HFFc6 (cell line): ENCODE measurements at regions not wholly inside any gene's neighbourhood (a gene's known extent, or its start where the extent isn't known, plus 50 kb on each side); places are given as distances from the start of the nearest gene placed in this dataset.

Experiments
- DNase-seq: peaks from one replicate; pipeline ENCODE4 v3.0.0-alpha.2; 2018
- H3K27ac Mint-ChIP-seq: 2 replicates; pipeline ENCODE4 v1.8.0; 2020; ENCODE audit warnings: mild to moderate bottlenecking, mixed read lengths
- H3K27me3 Mint-ChIP-seq: 2 replicates; pipeline ENCODE4 v1.8.0; 2021; ENCODE audit warnings: mild to moderate bottlenecking, moderate library complexity, mixed read lengths; ENCODE audit not compliant: insufficient read depth
- H3K36me3 Mint-ChIP-seq: 2 replicates; pipeline ENCODE4 v1.8.0; 2021; ENCODE audit warnings: low read depth, mixed read lengths
- H3K4me1 Mint-ChIP-seq: 2 replicates; pipeline ENCODE4 v1.8.0; 2020; ENCODE audit warnings: low read depth, mixed read lengths
- H3K4me3 Mint-ChIP-seq: 2 replicates; pipeline ENCODE4 v1.8.0; 2020; ENCODE audit warnings: mild to moderate bottlenecking, moderate library complexity, mixed read lengths
- H3K9me3 Mint-ChIP-seq: 2 replicates; pipeline ENCODE4 v1.8.0; 2020; ENCODE audit warnings: mild to moderate bottlenecking, mixed read lengths
- CTCF ChIP-seq: fragments of 200-600 bp; sonication (generic); IDR thresholded peaks from 2 replicates; pipeline ENCODE4 v1.5.0; 2021; ENCODE audit warnings: antibody characterized with exemption, mild to moderate bottlenecking

GRCh38 chr12:124442772-124443445 lies 124.5 kb downstream of the NCOR2 start:
- no peak for TF ChIP-seq CTCF
- Mint-ChIP-seq H3K4me1 (peaks cover 38% of the 10 kb centered on the region), H3K36me3 (peaks cover 26% of the 10 kb centered on the region), H3K27me3 (peaks cover 9% of the 10 kb centered on the region; the same call in 1 of the 2 replicates), H3K9me3 (no peaks in the 10 kb centered on the region), H3K4me3 (no peak overlapping the region), H3K27ac (no peak overlapping the region)
- no peak for DNase-seq

GRCh38 chr12:124442281-124442680 lies 125.1 kb downstream of the NCOR2 start:
- Mint-ChIP-seq H3K36me3 (peaks cover 26% of the 10 kb centered on the region), H3K4me3 (no peak overlapping the region), H3K9me3 (no peaks in the 10 kb centered on the region), H3K27me3 (peaks cover 9% of the 10 kb centered on the region; the same call in 1 of the 2 replicates), H3K4me1 (peaks cover 38% of the 10 kb centered on the region), H3K27ac (peak overlapping the region; percentile 95)
- TF ChIP-seq CTCF = no peak
- no peak for DNase-seq

GRCh38 chr12:124441443-124442194 lies 125.8 kb downstream of the NCOR2 start:
- peak overlapping the region; percentile 95 for H3K27ac Mint-ChIP-seq
- H3K9me3 Mint-ChIP-seq = no peaks in the 10 kb centered on the region
- no peak for TF ChIP-seq CTCF
- H3K4me3 Mint-ChIP-seq = peak overlapping the region; percentile 74
- peaks cover 38% of the 10 kb centered on the region for H3K4me1 Mint-ChIP-seq
- DNase-seq = peak; percentile 85
- peaks cover 26% of the 10 kb centered on the region for H3K36me3 Mint-ChIP-seq
- peaks cover 9% of the 10 kb centered on the region for H3K27me3 Mint-ChIP-seq

GRCh38 chr12:124440841-124441381 lies 126.5 kb downstream of the NCOR2 start:
- peak overlapping the region; percentile 74 for H3K4me3 Mint-ChIP-seq
- H3K9me3 Mint-ChIP-seq = no peaks in the 10 kb centered on the region

More at GRCh38 chr12:124440841-124441381, 126.5 kb downstream of the NCOR2 start:
- no peak for DNase-seq
- H3K36me3 Mint-ChIP-seq = peaks cover 26% of the 10 kb centered on the region
- TF ChIP-seq CTCF = no peak
- H3K27me3 Mint-ChIP-seq = peaks cover 9% of the 10 kb centered on the region
- peak overlapping the region; percentile 95 for H3K27ac Mint-ChIP-seq
- peaks cover 38% of the 10 kb centered on the region for H3K4me1 Mint-ChIP-seq
